Lung (tissue), 11 donors: ENCODE measurements at regions not wholly inside any gene's neighbourhood (a gene's known extent, or its start where the extent isn't known, plus 50 kb on each side); places are given as distances from the start of the nearest gene placed in this dataset.

Source experiments
- ATAC-seq: fragments of 200-7000 bp; cut with Tn5 transposase; one replicate; pipeline ENCODE4 v1.9.1; 2020; ENCODE audit warnings: moderate number of reproducible peaks; ENCODE audit not compliant: insufficient read depth, low FRiP score
- DNase-seq, 3 donors: peaks; one replicate each; pipeline ENCODE4 v3.0.0-alpha.2; 2013 to 2017
- H3K27ac ChIP-seq, 2 donors: one replicate each; pipeline ENCODE4 v1.5.1; 2013; ENCODE audit warnings: mild to moderate bottlenecking in 2 of 2, moderate library complexity in 2 of 2, control low read depth in 1 of 2, inconsistent platforms in 1 of 2, low read depth in 1 of 2, low read length in 1 of 2
- H3K27me3 ChIP-seq, 3 donors: one replicate each; pipeline ENCODE4 v1.5.1; 2013; ENCODE audit warnings: low read length in 2 of 3; ENCODE audit not compliant: control insufficient read depth in 3 of 3, insufficient read depth in 3 of 3
- H3K36me3 ChIP-seq, 4 donors: one replicate each; pipeline ENCODE4 v1.5.1; 2013; ENCODE audit warnings: low read length in 4 of 4, mild to moderate bottlenecking in 1 of 4, moderate library complexity in 1 of 4; ENCODE audit not compliant: control insufficient read depth in 4 of 4, insufficient read depth in 4 of 4
- H3K4me1 ChIP-seq, 5 donors: one replicate each; pipeline ENCODE4 v1.5.1; 2013; ENCODE audit warnings: low read length in 5 of 5, mild to moderate bottlenecking in 2 of 5, moderate library complexity in 1 of 5; ENCODE audit not compliant: control insufficient read depth in 5 of 5, insufficient read depth in 5 of 5
- H3K4me3 ChIP-seq: one replicate; pipeline ENCODE4 v1.5.1; 2013; ENCODE audit warnings: mild to moderate bottlenecking, control low read depth, moderate library complexity
- H3K9ac ChIP-seq, 2 donors: one replicate each; pipeline ENCODE4 v1.5.1; 2013; ENCODE audit warnings: low read length in 2 of 2, control low read depth in 1 of 2; ENCODE audit not compliant: insufficient read depth in 1 of 2
- H3K9me3 ChIP-seq, 4 donors: one replicate each; pipeline ENCODE4 v1.5.1; 2013; ENCODE audit warnings: low read length in 3 of 4, mild to moderate bottlenecking in 1 of 4, moderate library complexity in 1 of 4; ENCODE audit not compliant: control insufficient read depth in 4 of 4, insufficient read depth in 3 of 4
- WGBS, 2 donors: extraction: QIAGEN DNeasy Blood & Tissue Kit; methylation state at CpG; one replicate each; pipeline ENCODE4 v1.1.7; 2013; 5-methylcytosine and 5-hydroxymethylcytosine counted together
- TF ChIP-seq, protein P1 (sequence below): IDR thresholded peaks from 2 replicates; pipeline ENCODE4 v1.5.1; 2012; ENCODE audit warnings: mild to moderate bottlenecking; ENCODE audit errors: control extremely low read depth, extremely low read depth
- donor health status: control.
- donor health status: control.
- donor health status: Bipolar disorder and iron deficiency.
- donor health status: healthy.
- donor health status: DM: yes; HTN: yes; CAD: no.

- Histone ChIP-seq H3K27me3 (no peaks in the 10 kb centered on the region), H3K27ac (no peak overlapping the region), H3K4me3 (no peak overlapping the region), H3K9ac (no peak overlapping the region), H3K4me1 (no peaks in the 10 kb centered on the region), H3K36me3 (no peaks in the 10 kb centered on the region), H3K9me3 (peaks cover 0 to 2% (median 0%) of the 10 kb centered on the region in 4 donors)
- TF ChIP-seq, protein P1, sequence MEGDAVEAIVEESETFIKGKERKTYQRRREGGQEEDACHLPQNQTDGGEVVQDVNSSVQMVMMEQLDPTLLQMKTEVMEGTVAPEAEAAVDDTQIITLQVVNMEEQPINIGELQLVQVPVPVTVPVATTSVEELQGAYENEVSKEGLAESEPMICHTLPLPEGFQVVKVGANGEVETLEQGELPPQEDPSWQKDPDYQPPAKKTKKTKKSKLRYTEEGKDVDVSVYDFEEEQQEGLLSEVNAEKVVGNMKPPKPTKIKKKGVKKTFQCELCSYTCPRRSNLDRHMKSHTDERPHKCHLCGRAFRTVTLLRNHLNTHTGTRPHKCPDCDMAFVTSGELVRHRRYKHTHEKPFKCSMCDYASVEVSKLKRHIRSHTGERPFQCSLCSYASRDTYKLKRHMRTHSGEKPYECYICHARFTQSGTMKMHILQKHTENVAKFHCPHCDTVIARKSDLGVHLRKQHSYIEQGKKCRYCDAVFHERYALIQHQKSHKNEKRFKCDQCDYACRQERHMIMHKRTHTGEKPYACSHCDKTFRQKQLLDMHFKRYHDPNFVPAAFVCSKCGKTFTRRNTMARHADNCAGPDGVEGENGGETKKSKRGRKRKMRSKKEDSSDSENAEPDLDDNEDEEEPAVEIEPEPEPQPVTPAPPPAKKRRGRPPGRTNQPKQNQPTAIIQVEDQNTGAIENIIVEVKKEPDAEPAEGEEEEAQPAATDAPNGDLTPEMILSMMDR: no peak
- WGBS, 2 donors: 29 to 42% methylated on average over 4 of the region's 4 CpGs
- DNase-seq: no peak
- no peak for ATAC-seq
Observed at GRCh38 chr2:118644190-118644589, 203.3 kb downstream of the EN1 start.

DNA sequence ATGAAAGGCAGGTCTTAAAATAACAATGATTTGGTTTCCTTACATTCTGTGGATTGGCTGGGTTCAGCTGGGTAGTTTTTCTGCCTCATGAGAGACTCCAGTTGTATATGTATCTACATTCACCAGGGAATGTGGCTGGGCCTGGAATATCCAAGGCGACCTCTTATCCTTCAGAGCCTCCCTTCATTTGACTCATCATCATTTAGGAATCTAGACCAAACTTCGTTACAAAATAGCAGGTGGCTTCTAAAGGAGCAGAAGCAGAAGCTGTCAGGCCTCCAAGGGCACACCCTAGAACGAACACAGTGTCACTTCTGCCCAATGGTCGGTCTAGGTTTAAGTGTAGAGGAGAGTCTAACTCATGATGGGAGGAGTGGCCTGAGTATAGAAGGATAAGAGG lies 204.2 kb downstream of the EN1 start:
- Histone ChIP-seq H3K9ac (no peak overlapping the region), H3K27ac (no peak overlapping the region), H3K4me1 (no peaks in the 10 kb centered on the region), H3K4me3 (no peak overlapping the region), H3K36me3 (no peaks in the 10 kb centered on the region), H3K9me3 (peaks cover 0 to 2% (median under 1%) of the 10 kb centered on the region in 4 donors), H3K27me3 (no peaks in the 10 kb centered on the region)
- WGBS, 2 donors: 77 to 83% methylated on average over 4 of the region's 4 CpGs
- DNase-seq (no peak), ATAC-seq (no peak)
- TF ChIP-seq, protein P1: no peak

GRCh38 chr2:118642501-118642900 lies 204.9 kb downstream of the EN1 start:
- WGBS, 2 donors: 75 to 85% methylated on average over 2 of the region's 2 CpGs
- DNase-seq: no peak

More at GRCh38 chr2:118642501-118642900, 204.9 kb downstream of the EN1 start:
- Histone ChIP-seq H3K27ac (no peak overlapping the region), H3K4me1 (no peaks in the 10 kb centered on the region), H3K27me3 (no peaks in the 10 kb centered on the region), H3K9ac (no peak overlapping the region), H3K36me3 (no peaks in the 10 kb centered on the region), H3K4me3 (no peak overlapping the region), H3K9me3 (peaks cover 0 to 2% (median under 1%) of the 10 kb centered on the region in 4 donors)
- ATAC-seq: no peak
- TF ChIP-seq, protein P1: no peak
